Vagina (tissue), 2 donors: ENCODE measurements at regions not wholly inside any gene's neighbourhood (a gene's known extent, or its start where the extent isn't known, plus 50 kb on each side); places are given as distances from the start of the nearest gene placed in this dataset.
"Not testable (repeated sequence)": the region's sequence is repeated elsewhere in the genome, so short reads cannot be mapped to it uniquely, and the experiment has no call there.

Source experiments
- DNase-seq, 2 donors: peaks; one replicate each; pipeline ENCODE4 v3.0.0-alpha.2; 2017; ENCODE audit errors: extremely low spot score in 2 of 2
- H3K27ac ChIP-seq: fragments of 200-600 bp; sonication (generic); one replicate; pipeline ENCODE4 v1.5.1; 2019
- H3K27me3 ChIP-seq: fragments of 200-600 bp; sonication (generic); one replicate; pipeline ENCODE4 v1.5.1; 2019
- H3K36me3 ChIP-seq, 2 donors: fragments of 200-600 bp; sonication (generic); one replicate each; pipeline ENCODE4 v1.5.1; 2017 to 2019
- H3K4me1 ChIP-seq: fragments of 200-600 bp; sonication (generic); one replicate; pipeline ENCODE4 v1.5.1; 2019
- H3K4me3 ChIP-seq, 2 donors: fragments of 200-600 bp; sonication (generic); 1 replicate in 1 of 2; 2 replicates in 1 of 2; pipeline ENCODE4 v1.5.1; 2016 to 2019
- H3K9me3 ChIP-seq: fragments of 200-600 bp; sonication (generic); one replicate; pipeline ENCODE4 v1.5.1; 2019
- CTCF ChIP-seq, 3 experiments: fragments of 450-650 bp in 2 of 3; fragments of 200-600 bp in 1 of 3; sonication (generic) in 1 of 3; IDR thresholded peaks; one replicate each; pipeline ENCODE4 v1.5.1; 2017 to 2019; ENCODE audit warnings: antibody characterized with exemption in 3 of 3, mild to moderate bottlenecking in 2 of 3, moderate library complexity in 2 of 3
- POLR2A ChIP-seq, 2 donors: fragments of 450-650 bp; IDR thresholded peaks; one replicate each; pipeline ENCODE4 v1.6.1; 2017; ENCODE audit warnings: antibody characterized with exemption in 2 of 2, mild to moderate bottlenecking in 2 of 2, moderate library complexity in 2 of 2
- POLR2AphosphoS5 ChIP-seq, 2 donors: sonication (generic); formaldehyde crosslinking; IDR thresholded peaks; one replicate each; pipeline ENCODE4 v1.9.0; 2017; ENCODE audit warnings: antibody characterized with exemption in 2 of 2, mild to moderate bottlenecking in 2 of 2, low read depth in 1 of 2; ENCODE audit not compliant: insufficient read depth in 1 of 2
- intact Hi-C: fragments of 100-400 bp; cut with DNase I; formaldehyde crosslinking; loops from one replicate; pipeline ENCODE4 v1.15.1; 2023

- Histone ChIP-seq H3K4me1 (no peaks in the 10 kb centered on the region), H3K36me3 (no peaks in the 10 kb centered on the region), H3K27ac (no peak overlapping the region), H3K27me3 (no peaks in the 10 kb centered on the region), H3K9me3 (peaks cover 6% of the 10 kb centered on the region), H3K4me3 (no peak overlapping the region)
- no peak for TF ChIP-seq POLR2AphosphoS5 (IDR thresholded peaks at IDR 0.05; ENCODE audit: insufficient read depth in 1 of 2, low read depth in 1 of 2)
- no peak for TF ChIP-seq CTCF (IDR thresholded peaks at IDR 0.05)
- no peak for TF ChIP-seq POLR2A (IDR thresholded peaks at IDR 0.05)
- intact Hi-C loops = no loop called here
- no peak for DNase-seq
Measured at GRCh38 chr5:128850049-128850448, 115.2 kb upstream of the SLC27A6 start.

GRCh38 chr5:128854931-128855330 lies 110.4 kb upstream of the SLC27A6 start:
- intact Hi-C loops = no loop called here
- no peak for TF ChIP-seq POLR2AphosphoS5 (IDR thresholded peaks at IDR 0.05; ENCODE audit: insufficient read depth in 1 of 2, low read depth in 1 of 2)
- TF ChIP-seq POLR2A (IDR thresholded peaks at IDR 0.05) = no peak
- TF ChIP-seq CTCF (IDR thresholded peaks at IDR 0.05) = no peak
- DNase-seq = no peak
- H3K36me3 ChIP-seq = no peaks in the 10 kb centered on the region
- H3K27ac ChIP-seq = no peak overlapping the region
- no peak overlapping the region for H3K4me3 ChIP-seq
- peaks cover 6% of the 10 kb centered on the region for H3K9me3 ChIP-seq
- no peaks in the 10 kb centered on the region for H3K4me1 ChIP-seq
- H3K27me3 ChIP-seq = no peaks in the 10 kb centered on the region

- H3K27ac ChIP-seq = no peak overlapping the region
- H3K36me3 ChIP-seq = no peaks in the 10 kb centered on the region
- DNase-seq = no peak
- H3K27me3 ChIP-seq = no peaks in the 10 kb centered on the region
- no peaks in the 10 kb centered on the region for H3K9me3 ChIP-seq
- no peaks in the 10 kb centered on the region for H3K4me1 ChIP-seq
- intact Hi-C loops = no loop called here
- TF ChIP-seq POLR2A (IDR thresholded peaks at IDR 0.05) (no peak), CTCF (IDR thresholded peaks at IDR 0.05) (no peak), POLR2AphosphoS5 (IDR thresholded peaks at IDR 0.05; ENCODE audit: insufficient read depth in 1 of 2, low read depth in 1 of 2) (no peak)
- no peak overlapping the region for H3K4me3 ChIP-seq
Measured at GRCh38 chr5:128857076-128857677, 108.1 kb upstream of the SLC27A6 start.

GRCh38 chr5:128858995-128859394 lies 106.3 kb upstream of the SLC27A6 start:
- Histone ChIP-seq H3K4me1 (no peaks in the 10 kb centered on the region), H3K27me3 (no peaks in the 10 kb centered on the region), H3K27ac (no peak overlapping the region), H3K9me3 (no peaks in the 10 kb centered on the region), H3K4me3 (no peak overlapping the region), H3K36me3 (no peaks in the 10 kb centered on the region)
- intact Hi-C loops = no loop called here
- TF ChIP-seq CTCF (IDR thresholded peaks at IDR 0.05) = no peak
- no peak for TF ChIP-seq POLR2A (IDR thresholded peaks at IDR 0.05)
- no peak for TF ChIP-seq POLR2AphosphoS5 (IDR thresholded peaks at IDR 0.05; ENCODE audit: insufficient read depth in 1 of 2, low read depth in 1 of 2)
- DNase-seq = no peak

GRCh38 chr5:128861155-128861554 lies 104.1 kb upstream of the SLC27A6 start:
- H3K27me3 ChIP-seq, H3K4me1 ChIP-seq, DNase-seq, intact Hi-C loops, H3K27ac ChIP-seq, H3K36me3 ChIP-seq, H3K4me3 ChIP-seq, H3K9me3 ChIP-seq: not testable (repeated sequence)
